Body of pancreas (tissue), 4 donors: ENCODE measurements at regions not wholly inside any gene's neighbourhood (a gene's known extent, or its start where the extent isn't known, plus 50 kb on each side); places are given as distances from the start of the nearest gene placed in this dataset.

Experiments used
- ATAC-seq: fragments of 150-250 bp; one replicate; pipeline ENCODE4 v1.9.1; 2016
- DNase-seq, 4 donors: peaks; one replicate each; pipeline ENCODE4 v3.0.0-alpha.2; 2019
- H3K27ac ChIP-seq, 4 donors: fragments of 200-600 bp; sonication (generic); 1 replicate in 3 of 4; 2 replicates in 1 of 4; pipeline versions ENCODE4 v1.5.1 to v1.6.1; 2016 to 2019; ENCODE audit warnings: mild to moderate bottlenecking in 1 of 4, mixed read lengths in 1 of 4, moderate library complexity in 1 of 4
- H3K27me3 ChIP-seq, 2 donors: fragments of 200-600 bp; sonication (generic); one replicate each; pipeline ENCODE4 v1.6.0; 2016; ENCODE audit warnings: mild to moderate bottlenecking in 1 of 2
- H3K36me3 ChIP-seq, 2 donors: fragments of 200-600 bp; sonication (generic); replicated peaks in 1 of 2; 2 replicates each; pipeline ENCODE4 v1.5.1; 2016; ENCODE audit warnings: low read depth in 2 of 2; ENCODE audit not compliant: insufficient read depth in 1 of 2
- H3K4me1 ChIP-seq: fragments of 200-600 bp; sonication (generic); one replicate; pipeline ENCODE4 v1.6.0; 2016
- H3K4me3 ChIP-seq, 2 donors: fragments of 200-600 bp; sonication (generic); 1 replicate in 1 of 2; 2 replicates in 1 of 2; pipeline ENCODE4 v1.5.1; 2016 to 2019
- H3K9me3 ChIP-seq, 3 donors: fragments of 200-600 bp; sonication (generic); 1 replicate in 2 of 3; 2 replicates in 1 of 3; pipeline ENCODE4 v1.5.1; 2016
- POLR2A ChIP-seq, 3 donors: fragments of 450-650 bp; IDR thresholded peaks; one replicate each; pipeline ENCODE4 v1.6.1; 2016; ENCODE audit warnings: antibody characterized with exemption in 3 of 3, mild to moderate bottlenecking in 2 of 3
- WGBS, 2 donors: methylation state at CpG; one replicate each; pipeline ENCODE4 v1.1.5; 2017; 5-methylcytosine and 5-hydroxymethylcytosine counted together
- intact Hi-C: fragments of 100-400 bp; cut with DNase I; formaldehyde crosslinking; loops from one replicate; pipeline ENCODE4 v1.15.1; 2023
- TF ChIP-seq, protein P1 (sequence below), 7 experiments: fragments of 450-650 bp in 4 of 7; fragments of 200-600 bp in 3 of 7; sonication (generic) in 3 of 7; IDR thresholded peaks; one replicate each; pipeline ENCODE4 v1.5.1; 2016 to 2019; ENCODE audit warnings: antibody characterized with exemption in 7 of 7

DNA sequence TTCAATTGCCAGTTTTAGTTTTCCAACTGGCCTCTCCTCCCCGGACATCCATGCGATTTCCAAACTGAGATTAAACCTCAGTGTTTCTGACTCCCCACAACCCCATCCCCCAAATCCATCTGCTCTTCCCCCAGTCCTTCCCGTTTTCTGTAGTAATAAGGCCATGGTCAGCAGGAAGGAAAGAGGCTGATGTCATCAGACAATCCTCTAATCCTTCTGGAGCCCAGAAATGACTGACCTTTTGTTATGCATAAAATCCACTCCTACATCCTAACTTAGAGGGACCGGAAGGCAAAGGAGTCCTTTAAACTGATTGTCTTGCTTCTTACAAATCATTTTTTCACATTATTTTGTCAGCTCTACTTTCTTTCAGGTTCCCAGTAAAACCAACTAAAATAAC lies 155.8 kb downstream of the INO80D start:
- TF ChIP-seq POLR2A (IDR thresholded peaks at IDR 0.05): no peak
- TF ChIP-seq, protein P1, sequence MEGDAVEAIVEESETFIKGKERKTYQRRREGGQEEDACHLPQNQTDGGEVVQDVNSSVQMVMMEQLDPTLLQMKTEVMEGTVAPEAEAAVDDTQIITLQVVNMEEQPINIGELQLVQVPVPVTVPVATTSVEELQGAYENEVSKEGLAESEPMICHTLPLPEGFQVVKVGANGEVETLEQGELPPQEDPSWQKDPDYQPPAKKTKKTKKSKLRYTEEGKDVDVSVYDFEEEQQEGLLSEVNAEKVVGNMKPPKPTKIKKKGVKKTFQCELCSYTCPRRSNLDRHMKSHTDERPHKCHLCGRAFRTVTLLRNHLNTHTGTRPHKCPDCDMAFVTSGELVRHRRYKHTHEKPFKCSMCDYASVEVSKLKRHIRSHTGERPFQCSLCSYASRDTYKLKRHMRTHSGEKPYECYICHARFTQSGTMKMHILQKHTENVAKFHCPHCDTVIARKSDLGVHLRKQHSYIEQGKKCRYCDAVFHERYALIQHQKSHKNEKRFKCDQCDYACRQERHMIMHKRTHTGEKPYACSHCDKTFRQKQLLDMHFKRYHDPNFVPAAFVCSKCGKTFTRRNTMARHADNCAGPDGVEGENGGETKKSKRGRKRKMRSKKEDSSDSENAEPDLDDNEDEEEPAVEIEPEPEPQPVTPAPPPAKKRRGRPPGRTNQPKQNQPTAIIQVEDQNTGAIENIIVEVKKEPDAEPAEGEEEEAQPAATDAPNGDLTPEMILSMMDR (IDR thresholded peaks at IDR 0.05): no peak
- peaks cover 26% of the 10 kb centered on the region for H3K4me1 ChIP-seq
- no peaks in the 10 kb centered on the region for H3K9me3 ChIP-seq
- intact Hi-C loops: no loop called here
- peak overlapping the region in 2 of 4 donors; percentile 15 to 42 for H3K27ac ChIP-seq
- H3K4me3 ChIP-seq: no peak overlapping the region
- ATAC-seq (no peak), DNase-seq (no peak)
- H3K36me3 ChIP-seq: no peaks in the 10 kb centered on the region
- H3K27me3 ChIP-seq: no peaks in the 10 kb centered on the region
- 57 to 64% methylated on average over 4 of the region's 4 CpGs for WGBS, 2 donors

DNA sequence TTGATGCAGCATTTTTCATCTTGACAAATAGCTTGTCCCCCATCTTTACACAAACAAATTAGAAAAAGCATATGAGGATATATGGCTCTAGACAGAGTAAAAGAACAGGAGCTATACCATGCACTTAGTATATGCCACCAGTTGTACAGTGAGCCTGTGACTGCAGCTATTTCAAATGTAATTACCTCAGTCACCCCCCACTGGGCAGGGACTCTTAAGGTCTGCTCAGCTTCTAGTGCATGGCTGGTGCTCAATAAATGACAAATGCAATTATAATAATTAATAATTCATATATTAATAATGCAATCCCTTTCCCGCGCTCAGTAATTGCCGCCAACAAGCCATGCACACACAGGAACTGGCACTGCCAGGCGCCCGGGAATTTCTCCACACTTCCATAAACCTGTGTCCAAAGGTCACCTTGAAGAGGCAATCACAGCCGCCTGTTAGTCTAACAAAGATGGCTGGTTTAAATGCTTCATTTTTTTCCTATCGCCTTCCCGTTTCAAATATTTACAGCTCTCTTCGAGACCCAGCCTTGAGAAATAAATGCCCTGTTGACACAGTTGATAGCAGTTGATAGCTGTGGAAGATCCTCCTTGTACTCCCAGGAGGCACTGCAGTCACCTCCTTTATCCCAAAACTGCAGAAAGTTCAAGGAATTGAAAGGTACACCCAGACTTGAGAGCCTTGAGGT lies 156.6 kb downstream of the INO80D start:
- 21 to 24% methylated on average over 9 of the region's 9 CpGs for WGBS, 2 donors
- no peaks in the 10 kb centered on the region for H3K9me3 ChIP-seq
- no peaks in the 10 kb centered on the region for H3K36me3 ChIP-seq
- no peaks in the 10 kb centered on the region for H3K27me3 ChIP-seq
- TF ChIP-seq, protein P1 (IDR thresholded peaks at IDR 0.05): no peak
- no peak for TF ChIP-seq POLR2A (IDR thresholded peaks at IDR 0.05)
- H3K4me3 ChIP-seq: no peak overlapping the region
- intact Hi-C loops: no loop called here
- peak; percentile 57 to 75 (median 64) for DNase-seq
- peak; percentile 71 for ATAC-seq
- peaks cover 26% of the 10 kb centered on the region for H3K4me1 ChIP-seq
- peak overlapping the region in 2 of 4 donors; percentile 15 to 42 for H3K27ac ChIP-seq

DNA sequence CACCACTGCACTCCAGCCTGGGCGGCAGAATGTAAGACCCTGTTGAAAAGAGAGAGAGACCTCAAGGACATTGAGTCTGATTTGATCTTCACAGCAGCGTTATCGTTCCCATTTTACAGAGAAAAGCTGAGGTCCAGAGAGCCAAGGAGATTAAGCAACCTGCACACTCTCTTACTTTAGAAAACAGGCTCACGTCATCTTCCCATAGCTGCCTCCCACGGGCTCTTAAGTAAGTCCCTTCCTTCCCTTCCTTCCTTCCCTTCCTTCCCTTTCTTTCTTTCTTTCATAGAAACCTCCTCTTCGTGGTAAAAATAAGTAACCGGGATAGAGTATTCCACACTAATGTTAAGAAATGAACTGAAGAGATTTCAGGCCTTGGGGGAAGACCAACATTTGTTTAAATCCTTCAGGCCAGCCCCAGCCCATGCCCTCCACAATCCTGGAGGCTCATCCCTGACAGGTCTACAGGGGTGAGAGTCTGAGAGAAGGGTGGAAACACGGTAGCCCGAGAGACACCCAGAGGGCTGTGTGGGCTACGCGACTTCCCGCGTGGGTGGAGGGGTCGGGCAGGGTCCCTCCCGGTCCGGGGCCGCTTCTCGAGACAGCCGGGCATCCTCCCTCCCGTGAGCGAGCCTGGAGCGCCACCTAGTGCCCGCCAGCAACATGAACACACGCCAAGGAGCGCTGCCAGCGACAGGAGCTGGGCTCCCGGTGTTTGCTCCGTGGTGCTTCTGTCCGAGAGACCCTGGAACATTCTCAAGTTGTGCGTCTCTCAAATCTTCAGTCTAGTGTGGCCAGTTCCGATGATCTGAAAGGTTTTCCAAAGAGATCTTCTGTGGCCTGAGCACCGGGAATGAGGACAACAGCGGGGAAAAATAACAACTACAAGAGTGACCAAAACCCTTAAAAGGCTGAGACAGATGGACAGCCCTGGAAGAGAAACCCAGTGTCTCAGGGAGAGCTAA lies 160.3 kb downstream of the INO80D start:
- peaks cover 26% of the 10 kb centered on the region for H3K4me1 ChIP-seq
- H3K9me3 ChIP-seq: no peaks in the 10 kb centered on the region
- H3K27ac ChIP-seq: no peak overlapping the region
- peak; percentile 69 to 80 (median 76) for DNase-seq
- intact Hi-C loops: no loop called here
- H3K4me3 ChIP-seq: no peak overlapping the region
- H3K27me3 ChIP-seq: no peaks in the 10 kb centered on the region
- 9 to 25% methylated on average over 12 to 33 of the region's 33 CpGs for WGBS, 2 donors
- no peak for TF ChIP-seq POLR2A (IDR thresholded peaks at IDR 0.05)
- TF ChIP-seq, protein P1 (IDR thresholded peaks at IDR 0.05): peak; percentile 79 to 91 (median 86)
- no peaks in the 10 kb centered on the region for H3K36me3 ChIP-seq
- peak; percentile 82 for ATAC-seq

DNA sequence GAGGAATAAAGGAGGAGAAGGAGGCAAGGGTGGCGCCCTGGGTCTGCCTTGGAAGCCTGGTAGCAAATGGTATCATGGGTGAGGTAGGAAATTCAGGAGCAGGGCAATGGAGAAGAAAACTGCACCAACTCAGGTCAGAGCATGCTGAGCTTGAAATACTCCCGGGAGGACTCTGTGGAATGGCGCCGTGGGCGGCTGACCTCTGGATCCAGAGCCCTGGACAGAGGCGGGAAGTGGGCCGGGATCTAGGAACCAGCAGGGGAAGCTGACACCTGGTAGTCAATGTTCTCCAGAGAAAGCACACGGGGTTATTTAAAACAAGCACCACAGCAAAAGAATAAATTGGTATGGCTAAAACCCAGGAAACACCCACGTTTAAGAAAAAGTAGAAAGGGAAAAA lies 161.3 kb downstream of the INO80D start:
- intact Hi-C loops: no loop called here
- no peaks in the 10 kb centered on the region for H3K9me3 ChIP-seq
- no peak overlapping the region for H3K4me3 ChIP-seq
- no peak overlapping the region for H3K27ac ChIP-seq
- TF ChIP-seq, protein P1 (IDR thresholded peaks at IDR 0.05): no peak
- TF ChIP-seq POLR2A (IDR thresholded peaks at IDR 0.05): no peak
- H3K27me3 ChIP-seq: no peaks in the 10 kb centered on the region
- no peaks in the 10 kb centered on the region for H3K36me3 ChIP-seq
- 71% methylated on average over 9 of the region's 9 CpGs for WGBS, 2 donors
- no peak for ATAC-seq
- no peak for DNase-seq
- peaks cover 21% of the 10 kb centered on the region for H3K4me1 ChIP-seq
